RPMI8226 (cell line): ENCODE measurements at regions not wholly inside any gene's neighbourhood (a gene's known extent, or its start where the extent isn't known, plus 50 kb on each side); places are given as distances from the start of the nearest gene placed in this dataset.
"Not testable (repeated sequence)": the region's sequence is repeated elsewhere in the genome, so short reads cannot be mapped to it uniquely, and the experiment has no call there.

Experiments used
- DNase-seq: peaks from one replicate; pipeline ENCODE4 v3.0.0-alpha.2; 2015

GRCh38 chr5:101159006-101159405, 255.9 kb upstream of the ST8SIA4 start:
- no peak for DNase-seq

- DNase-seq = no peak
Measured at GRCh38 chr5:101153526-101153925, 250.4 kb upstream of the ST8SIA4 start.

- no peak for DNase-seq
Measured at GRCh38 chr5:101143526-101143925, 240.4 kb upstream of the ST8SIA4 start.

- DNase-seq = no peak
Measured at GRCh38 chr5:101142102-101142501, 239.0 kb upstream of the ST8SIA4 start.

- DNase-seq = no peak
Measured at GRCh38 chr5:101136454-101136853, 233.4 kb upstream of the ST8SIA4 start.

GRCh38 chr5:101123363-101123762, 220.3 kb upstream of the ST8SIA4 start:
- no peak for DNase-seq

- DNase-seq = no peak
Measured at GRCh38 chr5:101112645-101113044, 209.6 kb upstream of the ST8SIA4 start.

- no peak for DNase-seq
Measured at GRCh38 chr5:101103874-101104273, 200.8 kb upstream of the ST8SIA4 start.

GRCh38 chr5:101102506-101102905, 199.4 kb upstream of the ST8SIA4 start:
- DNase-seq = no peak

- no peak for DNase-seq
Measured at GRCh38 chr5:101091902-101092301, 188.8 kb upstream of the ST8SIA4 start.

GRCh38 chr5:101084353-101084752, 181.3 kb upstream of the ST8SIA4 start:
- DNase-seq = no peak

GRCh38 chr5:101080462-101081240, 177.6 kb upstream of the ST8SIA4 start:
- no peak for DNase-seq

GRCh38 chr5:101068298-101068697, 165.2 kb upstream of the ST8SIA4 start:
- DNase-seq = no peak

- no peak for DNase-seq
Measured at GRCh38 chr5:101067429-101067828, 164.3 kb upstream of the ST8SIA4 start.

- DNase-seq = no peak
Measured at GRCh38 chr5:101062902-101063301, 159.8 kb upstream of the ST8SIA4 start.

- DNase-seq = no peak
Measured at GRCh38 chr5:101047181-101047580, 144.1 kb upstream of the ST8SIA4 start.

- peak; percentile 21 for DNase-seq
Measured at GRCh38 chr5:101045689-101046088, 142.6 kb upstream of the ST8SIA4 start.

- not testable (repeated sequence) for DNase-seq
Measured at GRCh38 chr5:101040002-101040401, 136.9 kb upstream of the ST8SIA4 start.

GRCh38 chr5:101036778-101037177, 133.7 kb upstream of the ST8SIA4 start:
- DNase-seq = no peak

- DNase-seq = no peak
Measured at GRCh38 chr5:101035425-101035824, 132.3 kb upstream of the ST8SIA4 start.

GRCh38 chr5:101024299-101024698, 121.2 kb upstream of the ST8SIA4 start:
- no peak for DNase-seq

GRCh38 chr5:101018299-101018698, 115.2 kb upstream of the ST8SIA4 start:
- DNase-seq = no peak

- DNase-seq = no peak
Measured at GRCh38 chr5:101012880-101013279, 109.8 kb upstream of the ST8SIA4 start.

- DNase-seq = peak; percentile 82
Measured at GRCh38 chr5:101009758-101010519, 106.9 kb upstream of the ST8SIA4 start.
